ENCODE measurements at regions not wholly inside any gene's neighbourhood (a gene's known extent, or its start where the extent isn't known, plus 50 kb on each side); places are given as distances from the start of the nearest gene placed in this dataset.

GRCh38 chr14:31961896-31962295 lies 115.2 kb upstream of the ARHGAP5 start:
- no peak for TF ChIP-seq CTCF (IDR thresholded peaks at IDR 0.05; ENCODE audit: borderline replicate concordance, control extremely low read depth, extremely low read depth, insufficient read depth, missing control alignments)
- in situ Hi-C loops (cut with MboI; ENCODE audit: low sequenced_read_pairs, unreplicated experiment) = no loop called here
- no peak for DNase-seq (ENCODE audit: low spot score)

- no peak for DNase-seq (ENCODE audit: low spot score)
- in situ Hi-C loops (cut with MboI; ENCODE audit: low sequenced_read_pairs, unreplicated experiment) = no loop called here
- no peak for TF ChIP-seq CTCF (IDR thresholded peaks at IDR 0.05; ENCODE audit: borderline replicate concordance, control extremely low read depth, extremely low read depth, insufficient read depth, missing control alignments)
Measured at GRCh38 chr14:31962920-31963319, 114.2 kb upstream of the ARHGAP5 start.

GRCh38 chr14:31963587-31963986 lies 113.5 kb upstream of the ARHGAP5 start:
- in situ Hi-C loops (cut with MboI; ENCODE audit: low sequenced_read_pairs, unreplicated experiment) = no loop called here
- TF ChIP-seq CTCF (IDR thresholded peaks at IDR 0.05; ENCODE audit: borderline replicate concordance, control extremely low read depth, extremely low read depth, insufficient read depth, missing control alignments) = no peak
- no peak for DNase-seq (ENCODE audit: low spot score)

GRCh38 chr14:31964490-31964889 lies 112.6 kb upstream of the ARHGAP5 start:
- DNase-seq (ENCODE audit: low spot score) = no peak
- no peak for TF ChIP-seq CTCF (IDR thresholded peaks at IDR 0.05; ENCODE audit: borderline replicate concordance, control extremely low read depth, extremely low read depth, insufficient read depth, missing control alignments)
- in situ Hi-C loops (cut with MboI; ENCODE audit: low sequenced_read_pairs, unreplicated experiment) = no loop called here

- in situ Hi-C loops (cut with MboI; ENCODE audit: low sequenced_read_pairs, unreplicated experiment) = no loop called here
- TF ChIP-seq CTCF (IDR thresholded peaks at IDR 0.05; ENCODE audit: borderline replicate concordance, control extremely low read depth, extremely low read depth, insufficient read depth, missing control alignments) = no peak
- no peak for DNase-seq (ENCODE audit: low spot score)
Measured at GRCh38 chr14:31965071-31965734, 111.9 kb upstream of the ARHGAP5 start.

- no peak for TF ChIP-seq CTCF (IDR thresholded peaks at IDR 0.05; ENCODE audit: borderline replicate concordance, control extremely low read depth, extremely low read depth, insufficient read depth, missing control alignments)
- no peak for DNase-seq (ENCODE audit: low spot score)
- in situ Hi-C loops (cut with MboI; ENCODE audit: low sequenced_read_pairs, unreplicated experiment) = no loop called here
Measured at GRCh38 chr14:31965735-31966598, 111.1 kb upstream of the ARHGAP5 start.
